HL-60/S4 treated with retinoic acid at 250 ng/mL for 4 days and 3 days (cell line): ENCODE measurements at regions not wholly inside any gene's neighbourhood (a gene's known extent, or its start where the extent isn't known, plus 50 kb on each side); places are given as distances from the start of the nearest gene placed in this dataset.

Source experiments
- in situ Hi-C: fragments of 300-500 bp; cut with MboI; formaldehyde crosslinking; loops from 2 replicates; pipeline ENCODE4 v1.7.0; 2022; ENCODE audit warnings: low sequenced_read_pairs

GRCh38 chr18:25875551-25876240 is 214.7 kb downstream of the SS18 start:
- in situ Hi-C loops = no loop called here

GRCh38 chr18:25873833-25874232 is 216.6 kb downstream of the SS18 start:
- in situ Hi-C loops = no loop called here

GRCh38 chr18:25866331-25866730 is 224.1 kb downstream of the SS18 start:
- in situ Hi-C loops = no loop called here

- in situ Hi-C loops = no loop called here
Measured at GRCh38 chr18:25862881-25863600, 227.4 kb downstream of the SS18 start.

- in situ Hi-C loops = no loop called here
Measured at GRCh38 chr18:25853691-25854433, 236.6 kb downstream of the SS18 start.

GRCh38 chr18:25843791-25844190 is 246.6 kb downstream of the SS18 start:
- in situ Hi-C loops = no loop called here

- in situ Hi-C loops = no loop called here
Measured at GRCh38 chr18:25842665-25843064, 247.7 kb downstream of the SS18 start.

GRCh38 chr18:25834061-25834460 is 256.4 kb downstream of the SS18 start:
- in situ Hi-C loops = no loop called here

- in situ Hi-C loops = no loop called here
Measured at GRCh38 chr18:25832001-25832604, 258.3 kb downstream of the SS18 start.

GRCh38 chr18:25831301-25831701 is 259.1 kb downstream of the SS18 start:
- in situ Hi-C loops = no loop called here

GRCh38 chr18:25830787-25831186 is 259.6 kb downstream of the SS18 start:
- in situ Hi-C loops = no loop called here

- in situ Hi-C loops = no loop called here
Measured at GRCh38 chr18:25827961-25828561, 262.4 kb downstream of the SS18 start.

GRCh38 chr18:25827228-25827627 is 263.2 kb downstream of the SS18 start:
- in situ Hi-C loops = no loop called here

GRCh38 chr18:25826823-25827222 is 263.6 kb downstream of the SS18 start:
- in situ Hi-C loops = no loop called here

- in situ Hi-C loops = no loop called here
Measured at GRCh38 chr18:25825979-25826776, 264.2 kb downstream of the SS18 start.

GRCh38 chr18:25825056-25825455 is 265.4 kb downstream of the SS18 start:
- in situ Hi-C loops = no loop called here

- in situ Hi-C loops = no loop called here
Measured at GRCh38 chr18:25819746-25820363, 270.6 kb downstream of the SS18 start.

- in situ Hi-C loops = no loop called here
Measured at GRCh38 chr18:25818505-25818904, 271.9 kb downstream of the SS18 start.

GRCh38 chr18:25817546-25818237 is 272.7 kb downstream of the SS18 start:
- in situ Hi-C loops = no loop called here
